T47D (cell line): ENCODE measurements at regions not wholly inside any gene's neighbourhood (a gene's known extent, or its start where the extent isn't known, plus 50 kb on each side); places are given as distances from the start of the nearest gene placed in this dataset.

Experiments used
- DNase-seq, 2 experiments: peaks; one replicate each; pipeline versions ENCODE4 v3.0.0 to v3.0.0-alpha.2; 2011 to 2012; ENCODE audit warnings: low read depth in 1 of 2, low spot score in 1 of 2
- JUND ChIP-seq: IDR thresholded peaks from 2 replicates; pipeline ENCODE4 v1.6.1; 2012; ENCODE audit warnings: low read depth
- in situ Hi-C: cut with HindIII; loops from 2 replicates; pipeline ENCODE4 v1.10.0; 2016; ENCODE audit warnings: low sequenced_read_pairs, low pct_unique_long_range_greater_than_20kb

DNA sequence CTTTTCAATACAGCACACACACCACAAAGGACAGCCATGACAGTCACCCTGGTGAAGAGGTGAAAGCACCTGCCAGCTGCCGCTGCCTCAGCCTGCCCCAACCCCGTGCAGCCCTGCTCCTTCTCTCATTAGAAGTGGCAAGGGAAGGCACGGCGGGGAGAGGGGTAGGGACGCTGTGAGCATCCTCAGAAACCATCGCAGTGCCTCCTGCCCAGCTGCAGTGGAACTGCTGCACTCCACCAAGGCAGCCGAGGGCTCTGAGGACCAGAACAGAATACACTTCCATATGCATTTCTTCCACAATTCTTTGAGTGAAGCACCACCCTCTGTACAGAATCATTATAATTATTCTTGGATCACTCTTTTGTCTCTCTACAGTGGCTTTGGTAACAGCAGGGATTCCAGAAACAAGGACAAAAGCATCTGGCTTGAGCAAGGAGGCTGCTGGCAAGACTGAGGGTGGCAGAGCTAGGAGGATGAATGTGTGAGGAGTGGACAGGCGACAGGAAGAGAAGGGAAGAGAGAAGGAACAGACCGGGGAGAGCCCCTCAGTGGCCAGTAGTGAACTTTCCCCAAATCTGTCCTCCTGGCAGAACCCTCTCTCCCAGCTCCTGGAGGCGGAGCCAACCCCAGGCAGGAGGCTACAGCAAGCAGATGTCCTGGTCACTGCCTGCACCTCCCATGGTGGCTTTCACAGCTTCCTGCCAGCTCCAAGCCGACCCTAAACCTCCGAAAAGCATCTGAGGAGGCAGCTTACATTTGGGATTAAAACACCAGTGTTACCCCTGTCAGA, 73.2 kb downstream of the MTNR1A start:
- no peak for TF ChIP-seq JUND
- in situ Hi-C loops = no loop called here
- no peak for DNase-seq

- TF ChIP-seq JUND = no peak
- in situ Hi-C loops = no loop called here
- no peak for DNase-seq
Measured at GRCh38 chr4:186475202-186475601, 80.2 kb downstream of the MTNR1A start.

DNA sequence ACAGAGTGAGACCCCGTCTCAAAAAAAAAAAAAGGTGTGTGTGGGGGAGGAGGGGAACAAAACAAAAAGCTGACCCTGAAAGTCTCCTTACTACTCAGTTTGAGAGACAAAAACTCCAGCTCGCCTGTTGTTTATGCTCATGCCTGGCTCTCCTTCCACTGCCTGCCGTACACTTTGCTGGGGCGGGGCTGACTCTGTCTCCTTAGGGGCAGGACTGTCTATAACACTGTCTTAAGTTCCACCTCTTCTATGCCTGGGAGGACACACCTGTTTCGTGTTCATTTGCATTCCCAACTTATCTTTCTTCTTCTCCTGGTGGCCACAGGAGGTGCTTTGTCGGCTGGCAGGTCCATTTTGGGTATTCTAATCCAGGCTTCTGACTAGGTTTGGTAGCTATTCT, 81.4 kb downstream of the MTNR1A start:
- TF ChIP-seq JUND = no peak
- in situ Hi-C loops = no loop called here
- peak in 1 of 2 experiments; percentile 47 for DNase-seq

- in situ Hi-C loops = no loop called here
- no peak for TF ChIP-seq JUND
- peak in 1 of 2 experiments; percentile 46 for DNase-seq
Measured at GRCh38 chr4:186472948-186473347, 82.4 kb downstream of the MTNR1A start.

DNA sequence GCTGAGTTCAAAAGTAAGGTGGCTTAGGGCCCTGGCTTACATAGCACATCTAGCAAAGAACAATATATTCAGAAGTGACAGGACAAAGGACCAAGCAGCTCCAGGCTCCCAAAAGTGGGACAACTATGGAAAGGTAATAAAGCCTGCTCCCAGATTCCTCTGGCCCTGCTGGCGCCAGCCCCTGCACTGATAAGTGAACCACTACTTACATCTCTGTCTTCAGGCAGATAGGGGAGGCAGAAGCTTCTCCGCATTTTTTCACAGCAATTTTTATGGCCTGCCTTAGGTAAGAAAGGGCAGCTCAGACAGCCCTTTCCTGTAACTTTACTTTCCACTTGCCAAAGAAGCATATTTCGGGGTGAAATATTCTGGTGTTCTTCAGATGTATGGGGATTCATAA, 83.9 kb downstream of the MTNR1A start:
- DNase-seq = no peak
- no peak for TF ChIP-seq JUND
- in situ Hi-C loops = no loop called here

DNA sequence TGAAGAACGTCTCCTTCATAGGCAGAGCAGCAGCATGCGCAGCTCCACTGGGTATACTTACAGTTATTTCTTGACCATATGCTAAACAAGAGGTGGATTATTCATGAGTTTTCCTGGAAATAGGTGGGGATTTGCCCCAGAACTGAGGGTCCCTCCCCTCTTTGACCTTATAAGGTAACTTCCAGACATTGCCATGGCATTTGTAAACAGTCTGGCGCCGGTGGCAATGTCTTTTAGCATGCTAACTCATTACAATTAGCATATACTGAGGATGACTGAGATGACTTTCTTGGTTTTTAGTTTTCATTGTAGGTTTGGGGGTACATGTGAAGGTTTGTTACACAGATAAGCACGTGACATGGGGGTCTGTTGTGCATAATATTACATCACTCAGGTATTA, 97.3 kb downstream of the MTNR1A start:
- DNase-seq = no peak
- TF ChIP-seq JUND = no peak
- in situ Hi-C loops = no loop called here

GRCh38 chr4:186451982-186452381, 103.4 kb downstream of the MTNR1A start:
- DNase-seq = no peak
- in situ Hi-C loops = no loop called here
- TF ChIP-seq JUND = no peak

DNA sequence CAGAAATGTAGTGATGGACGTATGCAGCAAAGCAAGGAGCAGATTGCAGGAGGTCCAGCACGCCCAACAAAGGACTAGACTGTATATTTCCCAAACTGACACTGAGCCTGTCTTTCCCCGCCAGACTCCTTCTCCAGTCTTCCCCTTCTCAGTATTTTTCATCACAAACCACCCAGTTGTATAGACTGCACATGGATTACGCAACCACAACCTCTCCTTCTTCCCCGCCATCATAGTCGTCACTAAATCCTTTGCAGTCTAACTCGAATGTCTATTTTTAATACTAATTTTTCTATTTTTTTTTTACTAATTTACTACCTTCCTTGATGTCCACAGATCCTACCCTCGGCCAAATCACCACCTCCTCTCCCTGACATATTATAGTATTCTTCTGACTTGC, 105.4 kb downstream of the MTNR1A start:
- TF ChIP-seq JUND = no peak
- in situ Hi-C loops = no loop called here
- DNase-seq = no peak

DNA sequence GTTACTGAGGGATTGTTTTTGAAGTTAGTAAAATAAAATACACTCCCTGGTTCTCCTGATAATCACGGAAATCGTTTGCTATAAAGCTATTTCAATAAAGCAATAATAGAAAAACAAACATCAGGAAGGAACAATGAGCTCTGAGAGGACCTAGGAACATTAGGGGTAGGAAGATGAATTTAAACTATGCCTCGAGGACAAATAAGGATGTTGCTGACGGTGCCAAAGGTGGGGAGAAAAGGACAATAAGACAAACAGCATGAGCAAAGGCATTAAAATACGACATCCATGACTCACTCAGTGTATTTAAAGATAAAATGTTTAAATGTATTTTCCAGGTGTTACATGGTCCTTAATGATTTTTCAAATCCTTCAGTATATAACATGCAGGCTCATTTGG, 110.3 kb downstream of the MTNR1A start:
- in situ Hi-C loops = no loop called here
- DNase-seq = no peak
- no peak for TF ChIP-seq JUND

DNA sequence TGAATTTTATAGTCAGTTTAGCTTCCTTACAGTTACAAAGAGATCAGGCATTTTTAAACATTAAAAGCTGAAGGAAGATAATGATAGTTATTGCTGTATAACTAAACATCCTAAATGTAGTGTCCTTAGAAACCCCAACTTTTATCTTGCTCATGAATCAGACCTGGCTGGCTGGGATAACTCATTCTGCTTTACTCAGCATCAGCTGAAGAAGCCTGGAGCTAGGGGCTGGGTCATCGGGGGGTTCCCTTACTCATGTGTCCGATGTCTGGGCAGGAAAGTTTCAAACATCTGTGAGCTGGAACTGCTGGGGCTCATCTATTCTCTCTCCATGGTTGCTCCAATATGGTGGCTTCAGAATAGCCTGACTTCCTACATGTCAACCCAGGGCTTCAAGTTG, 113.9 kb downstream of the MTNR1A start:
- no peak for DNase-seq
- in situ Hi-C loops = no loop called here
- no peak for TF ChIP-seq JUND

DNA sequence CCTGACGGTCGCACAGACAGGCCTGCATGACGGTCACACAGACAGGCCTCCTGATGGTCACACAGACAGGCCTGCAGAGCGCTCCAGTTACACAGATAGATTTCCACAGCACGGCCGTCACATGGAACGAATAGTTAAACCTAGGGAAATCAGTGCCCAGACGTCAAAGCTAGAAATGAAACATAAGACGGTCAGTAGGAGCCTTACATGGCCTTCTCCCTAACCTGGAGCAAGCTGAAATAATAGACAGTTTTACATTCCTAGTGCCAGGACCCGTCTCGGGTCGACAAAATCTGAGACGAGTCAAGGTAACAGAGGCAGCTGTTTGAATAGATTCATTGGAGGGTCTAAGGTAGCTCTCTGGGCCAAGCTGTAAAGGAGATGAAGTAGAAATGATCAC, 126.9 kb downstream of the MTNR1A start:
- no peak for TF ChIP-seq JUND
- in situ Hi-C loops = no loop called here
- no peak for DNase-seq

DNA sequence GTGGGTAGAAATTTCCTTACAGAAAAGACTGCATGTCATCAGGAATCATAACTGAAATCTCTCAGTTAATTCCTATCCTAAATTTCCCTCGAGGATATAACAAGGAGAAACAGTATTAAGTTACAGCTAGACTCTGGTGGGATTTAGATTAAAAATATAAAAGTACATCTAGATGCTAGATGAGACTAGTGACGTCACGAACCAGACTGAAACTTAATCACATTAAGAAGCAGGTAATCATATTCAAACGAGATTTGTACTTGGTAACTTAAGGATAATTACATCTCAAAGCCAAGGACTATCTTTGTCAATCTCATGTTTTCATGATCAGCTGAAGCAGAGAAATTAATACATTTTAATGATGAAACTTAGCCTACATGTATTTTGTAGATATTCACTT, 130.6 kb downstream of the MTNR1A start:
- in situ Hi-C loops = no loop called here
- no peak for DNase-seq
- no peak for TF ChIP-seq JUND

DNA sequence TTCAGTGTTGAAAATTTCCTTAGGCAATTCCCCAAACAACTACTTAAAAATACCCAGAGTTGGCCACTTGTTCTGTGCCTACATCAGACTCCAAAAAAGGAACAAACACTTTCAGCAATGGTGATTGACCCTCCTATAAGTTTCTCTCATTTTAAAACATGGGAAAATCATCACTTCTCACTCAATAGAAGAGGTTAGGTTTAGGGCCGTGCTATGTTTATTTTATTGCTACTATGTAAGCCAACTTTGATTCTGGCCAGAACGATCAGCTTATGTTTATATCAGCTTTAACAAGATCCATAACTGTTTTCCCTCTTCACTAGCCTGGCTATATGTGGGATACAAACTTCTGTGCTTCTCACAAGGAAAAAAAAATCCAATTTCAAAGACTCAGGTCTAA, 133.1 kb downstream of the MTNR1A start:
- DNase-seq = no peak
- TF ChIP-seq JUND = no peak
- in situ Hi-C loops = no loop called here

DNA sequence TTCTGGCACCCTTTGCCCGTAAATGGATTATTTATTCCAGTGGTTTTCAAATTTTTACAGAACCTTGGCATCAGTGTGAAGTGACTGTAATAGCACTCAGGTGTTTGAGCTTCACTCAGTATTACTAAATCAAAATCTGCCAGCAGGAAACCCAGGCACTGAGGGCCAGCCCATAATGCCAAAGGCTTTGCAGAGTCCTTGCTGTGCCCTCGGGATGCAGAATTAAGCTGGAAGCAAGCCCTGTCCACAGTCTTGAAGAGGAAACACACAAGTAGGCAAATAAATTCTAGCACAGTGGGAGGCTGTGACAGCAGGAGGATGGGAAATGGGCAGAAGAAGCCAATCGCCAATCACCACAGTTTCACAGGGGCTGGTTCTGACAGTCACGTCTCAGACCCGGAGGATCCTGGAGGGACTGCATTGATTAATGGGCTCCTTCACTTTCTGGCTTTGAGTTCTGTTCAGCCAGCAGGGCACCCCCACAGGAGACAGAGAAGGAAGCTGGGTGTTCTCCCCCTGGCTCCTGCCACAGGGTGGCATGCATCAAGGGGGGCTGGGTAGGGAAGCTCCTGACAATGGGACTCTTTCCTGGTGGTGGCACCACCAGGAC, 138.8 kb downstream of the MTNR1A start:
- peak in 1 of 2 experiments; percentile 1 for DNase-seq
- no peak for TF ChIP-seq JUND
- in situ Hi-C loops = no loop called here
